GM23248 (cell line): ENCODE measurements at regions not wholly inside any gene's neighbourhood (a gene's known extent, or its start where the extent isn't known, plus 50 kb on each side); places are given as distances from the start of the nearest gene placed in this dataset.

Experiments
- DNase-seq: peaks from one replicate; pipeline ENCODE4 v3.0.0-alpha.2; 2015
- H2AFZ ChIP-seq: fragments of 200-600 bp; sonication (generic); 2 replicates; pipeline ENCODE4 v1.6.1; 2016; ENCODE audit warnings: antibody characterized with exemption
- H3F3A ChIP-seq: fragments of 200-600 bp; sonication (generic); 2 replicates; pipeline ENCODE4 v1.6.1; 2016; ENCODE audit warnings: mild to moderate bottlenecking, antibody characterized with exemption, mixed run types; ENCODE audit not compliant: insufficient read depth
- H3K27ac ChIP-seq: fragments of 200-600 bp; sonication (generic); 2 replicates; pipeline ENCODE4 v1.5.1; 2016; ENCODE audit warnings: mild to moderate bottlenecking
- H3K27me3 ChIP-seq: fragments of 200-600 bp; sonication (generic); replicated peaks from 2 replicates; pipeline ENCODE4 v1.6.1; 2016; ENCODE audit warnings: mild to moderate bottlenecking; ENCODE audit not compliant: insufficient read depth
- H3K36me3 ChIP-seq: fragments of 200-600 bp; sonication (generic); 2 replicates; pipeline ENCODE4 v1.6.1; 2016; ENCODE audit warnings: low read depth, mild to moderate bottlenecking
- H3K4me1 ChIP-seq: fragments of 200-600 bp; sonication (generic); 2 replicates; pipeline ENCODE4 v1.6.1; 2016; ENCODE audit warnings: mild to moderate bottlenecking; ENCODE audit not compliant: insufficient read depth
- H3K4me2 ChIP-seq: fragments of 200-600 bp; sonication (generic); one replicate; pipeline ENCODE4 v1.6.1; 2016; ENCODE audit warnings: mild to moderate bottlenecking; ENCODE audit not compliant: unreplicated experiment
- H3K4me3 ChIP-seq: fragments of 200-600 bp; sonication (generic); 2 replicates; pipeline ENCODE4 v1.5.1; 2016; ENCODE audit warnings: mild to moderate bottlenecking
- H3K79me2 ChIP-seq: fragments of 200-600 bp; sonication (generic); 2 replicates; pipeline ENCODE4 v1.6.1; 2016; ENCODE audit warnings: mild to moderate bottlenecking; ENCODE audit not compliant: insufficient read depth
- H3K9ac ChIP-seq: fragments of 200-600 bp; sonication (generic); 2 replicates; pipeline ENCODE4 v1.6.1; 2016; ENCODE audit warnings: mild to moderate bottlenecking
- H3K9me2 ChIP-seq: fragments of 200-600 bp; sonication (generic); 2 replicates; pipeline ENCODE4 v1.6.1; 2016; ENCODE audit warnings: mixed run types, mild to moderate bottlenecking, moderate library complexity; ENCODE audit not compliant: insufficient read depth
- H3K9me3 ChIP-seq: fragments of 200-600 bp; sonication (generic); one replicate; pipeline ENCODE4 v1.6.1; 2017; ENCODE audit warnings: low read depth
- H4K20me1 ChIP-seq: fragments of 200-600 bp; sonication (generic); 2 replicates; pipeline ENCODE4 v1.6.0; 2016; ENCODE audit not compliant: insufficient read depth
- EZH2 ChIP-seq: fragments of 200-600 bp; sonication (generic); IDR thresholded peaks from 2 replicates; pipeline ENCODE4 v1.6.1; 2018; ENCODE audit warnings: antibody characterized with exemption, mild to moderate bottlenecking; ENCODE audit not compliant: insufficient read depth, poor library complexity, severe bottlenecking
- EZH2phosphoT487 ChIP-seq: fragments of 200-600 bp; sonication (generic); IDR thresholded peaks from 2 replicates; pipeline ENCODE4 v1.6.1; 2018; ENCODE audit warnings: antibody characterized with exemption, moderate library complexity, mild to moderate bottlenecking, low read depth; ENCODE audit not compliant: insufficient read depth
- WGBS, 2 experiments: methylation state at CpG; one replicate each; pipeline ENCODE4 v1.1.6; 2015 to 2017; ENCODE audit warnings: low lambda C conversion rate in 2 of 2, low coverage in 1 of 2; ENCODE audit errors: missing lambda C conversion rate in 2 of 2; 5-methylcytosine and 5-hydroxymethylcytosine counted together
- in situ Hi-C: fragments of 300-500 bp; cut with MboI; formaldehyde crosslinking; loops from 2 replicates; pipeline ENCODE4 v1.15.0; 2020

DNA sequence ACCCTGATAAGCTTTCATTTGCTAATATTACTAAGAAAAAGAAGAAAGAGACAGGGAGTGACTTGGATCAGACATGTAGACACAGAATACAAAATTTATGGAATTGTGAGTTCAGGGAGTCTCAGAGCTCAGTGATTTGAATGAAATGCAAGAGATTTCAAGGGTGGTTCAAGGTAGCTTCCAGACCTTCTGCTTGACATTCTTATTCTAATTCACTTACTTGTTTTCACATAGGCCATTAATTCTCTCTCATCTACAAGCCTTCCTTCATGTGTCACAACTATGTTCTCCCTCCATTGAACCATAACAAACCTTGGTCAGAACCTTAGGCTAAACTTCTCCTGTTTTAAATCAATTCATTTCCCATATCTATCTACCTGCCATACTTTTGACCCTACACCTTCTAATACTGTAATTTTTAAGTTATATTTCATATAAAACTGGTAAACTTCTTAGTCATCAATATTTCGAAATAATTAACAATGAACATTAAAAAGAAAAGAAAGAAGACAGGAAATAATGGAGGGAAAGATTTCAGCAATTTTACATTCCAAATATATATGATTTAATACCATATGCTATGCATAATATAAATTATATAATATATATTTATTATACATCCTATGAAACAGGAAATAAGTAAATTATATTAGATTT lies 139.2 kb upstream of the PDE1A start:
- Histone ChIP-seq H2AFZ (no peak overlapping the region), H3K79me2 (no peaks in the 10 kb centered on the region)

DNA sequence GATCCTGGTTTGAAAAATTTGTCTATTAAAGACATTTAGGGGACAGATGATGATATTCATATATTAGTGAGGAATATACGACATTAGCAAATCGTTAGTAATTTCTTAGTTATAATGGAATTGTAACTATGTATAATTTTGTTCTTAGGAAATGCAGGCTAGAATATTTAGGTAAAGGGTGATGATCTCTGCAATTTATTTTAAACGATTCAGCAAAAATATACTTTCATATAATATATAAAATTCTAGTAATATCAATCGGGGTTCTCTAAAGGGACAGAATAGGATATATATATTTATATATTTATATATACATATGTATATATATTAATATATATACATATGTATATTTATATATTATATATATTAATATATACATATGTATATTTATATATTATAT lies 142.5 kb upstream of the DNAJC10 start:
- Histone ChIP-seq H3K27ac (no peak overlapping the region), H3K4me2 (no peak overlapping the region), H2AFZ (no peak overlapping the region), H3K9me3 (no peaks in the 10 kb centered on the region), H3K9me2 (no peaks in the 10 kb centered on the region), H3K36me3 (no peaks in the 10 kb centered on the region), H3K4me3 (no peak overlapping the region), H3K9ac (no peak overlapping the region), H3F3A (no peaks in the 10 kb centered on the region), H3K27me3 (no peaks in the 10 kb centered on the region), H4K20me1 (no peaks in the 10 kb centered on the region), H3K4me1 (no peaks in the 10 kb centered on the region), H3K79me2 (no peaks in the 10 kb centered on the region)
- DNase-seq, result no peak
- no peak for TF ChIP-seq EZH2phosphoT487
- TF ChIP-seq EZH2, result no peak
- 94 to 97% methylated on average over 4 of the region's 4 CpGs for WGBS, 2 experiments
- in situ Hi-C loops, result no loop called here

More for the DNA sequence above, 139.2 kb upstream of the PDE1A start:
- no peaks in the 10 kb centered on the region for H3K4me1 ChIP-seq
- no peaks in the 10 kb centered on the region for H3F3A ChIP-seq
- no peaks in the 10 kb centered on the region for H3K9me3 ChIP-seq
- no peak overlapping the region for H3K27ac ChIP-seq
- H3K9ac ChIP-seq, result no peak overlapping the region
- in situ Hi-C loops, result no loop called here
- no peaks in the 10 kb centered on the region for H3K27me3 ChIP-seq
- H3K4me2 ChIP-seq, result no peak overlapping the region
- no peaks in the 10 kb centered on the region for H3K36me3 ChIP-seq
- WGBS, 2 experiments, result 31 to 54% methylated on average over 1 of the region's 1 CpG
- no peak overlapping the region for H3K4me3 ChIP-seq
- H4K20me1 ChIP-seq, result no peaks in the 10 kb centered on the region
- no peak for DNase-seq
- no peaks in the 10 kb centered on the region for H3K9me2 ChIP-seq
- TF ChIP-seq EZH2phosphoT487, result no peak
- TF ChIP-seq EZH2, result no peak

DNA sequence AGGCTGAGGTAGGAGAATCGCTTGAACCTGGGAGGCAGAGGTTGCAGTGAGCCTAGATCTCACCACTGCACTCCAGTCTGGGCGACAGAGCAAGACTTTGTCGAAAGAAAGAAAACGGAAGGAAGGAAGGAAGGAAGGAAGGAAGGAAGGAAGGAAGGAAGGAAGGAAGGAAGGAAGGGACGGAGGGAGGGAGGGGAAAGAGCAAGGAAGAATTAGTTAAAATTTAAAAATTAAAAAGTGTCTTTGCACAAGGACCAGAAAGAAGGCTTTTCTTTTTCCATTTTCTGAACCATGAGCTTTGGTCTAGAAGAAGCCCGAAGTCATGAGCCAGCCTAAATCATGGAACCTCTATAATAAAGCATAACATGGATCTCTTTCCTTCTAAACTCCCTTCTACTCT lies 138.2 kb upstream of the DNAJC10 start:
- Histone ChIP-seq H3K4me2 (no peak overlapping the region), H3F3A (no peaks in the 10 kb centered on the region)
- WGBS, 2 experiments, result 83 to 85% methylated on average over 3 to 6 of the region's 6 CpGs

DNA sequence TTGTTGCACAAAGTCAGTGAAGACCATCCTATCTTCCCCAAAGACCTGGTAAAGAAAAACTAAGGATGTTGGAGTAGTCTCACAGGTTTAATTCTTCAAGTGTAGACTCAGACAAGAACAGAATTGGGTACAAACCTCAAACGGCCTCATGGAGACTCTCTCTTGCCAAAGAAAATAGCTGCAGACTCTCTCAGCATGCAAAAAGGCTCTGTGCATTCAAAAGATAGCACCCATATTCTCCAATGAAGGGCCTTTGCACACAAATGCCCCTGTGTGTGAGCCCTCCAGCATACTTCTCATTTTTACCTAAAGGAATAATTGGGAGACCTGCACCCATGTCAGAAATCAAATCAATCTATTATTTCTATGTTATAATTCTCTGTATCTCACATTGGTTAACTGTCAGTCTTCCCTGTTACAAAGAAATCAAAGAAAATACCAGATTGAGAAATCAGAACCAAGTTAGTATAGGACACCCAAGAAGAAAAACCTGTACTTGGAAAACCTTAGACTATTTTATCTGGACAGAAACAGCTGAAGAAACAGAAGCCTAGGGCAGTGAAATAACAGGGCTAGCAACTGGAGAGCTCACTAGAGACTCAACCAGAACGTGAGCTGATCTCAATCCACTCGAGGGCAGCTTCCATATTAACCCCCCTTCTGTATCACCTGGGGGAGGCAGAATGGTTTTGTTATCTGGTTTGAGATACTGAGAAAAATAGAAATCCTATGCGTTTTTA lies 134.7 kb upstream of the DNAJC10 start:
- no peaks in the 10 kb centered on the region for H3K79me2 ChIP-seq
- WGBS, 2 experiments, result 67 to 70% methylated on average over 4 of the region's 4 CpGs

More for the DNA sequence above, 138.2 kb upstream of the DNAJC10 start:
- in situ Hi-C loops, result no loop called here
- H3K27ac ChIP-seq, result no peak overlapping the region
- no peaks in the 10 kb centered on the region for H4K20me1 ChIP-seq
- TF ChIP-seq EZH2phosphoT487, result no peak
- TF ChIP-seq EZH2, result no peak
- no peak for DNase-seq
- no peak overlapping the region for H2AFZ ChIP-seq
- H3K9me2 ChIP-seq, result no peaks in the 10 kb centered on the region
- H3K36me3 ChIP-seq, result no peaks in the 10 kb centered on the region
- H3K79me2 ChIP-seq, result no peaks in the 10 kb centered on the region
- H3K4me1 ChIP-seq, result 0 out of 2 replicates have a peak, but pooled peaks cover 8% of the 10 kb centered on the region
- no peak overlapping the region for H3K9ac ChIP-seq
- H3K4me3 ChIP-seq, result no peak overlapping the region
- H3K27me3 ChIP-seq, result no peaks in the 10 kb centered on the region
- H3K9me3 ChIP-seq, result no peaks in the 10 kb centered on the region

More for the DNA sequence above, 134.7 kb upstream of the DNAJC10 start:
- TF ChIP-seq EZH2 (no peak), EZH2phosphoT487 (no peak)
- in situ Hi-C loops, result no loop called here
- no peak for DNase-seq
- H3K4me3 ChIP-seq, result no peak overlapping the region
- H4K20me1 ChIP-seq, result no peaks in the 10 kb centered on the region
- no peak overlapping the region for H3K9ac ChIP-seq
- H3K9me2 ChIP-seq, result no peaks in the 10 kb centered on the region
- no peaks in the 10 kb centered on the region for H3K9me3 ChIP-seq
- 0 out of 2 replicates have a peak, but pooled peaks cover 8% of the 10 kb centered on the region for H3K4me1 ChIP-seq
- no peaks in the 10 kb centered on the region for H3K27me3 ChIP-seq
- H3K36me3 ChIP-seq, result no peaks in the 10 kb centered on the region
- no peak overlapping the region for H3K4me2 ChIP-seq
- H2AFZ ChIP-seq, result 0 out of 2 replicates have a peak overlapping the region, but pooled peaks have one; percentile 10
- H3K27ac ChIP-seq, result no peak overlapping the region
- H3F3A ChIP-seq, result 0 out of 2 replicates have a peak, but pooled peaks cover under 1% of the 10 kb centered on the region
